Endothelial cell of umbilical vein (primary cell): ENCODE measurements at regions not wholly inside any gene's neighbourhood (a gene's known extent, or its start where the extent isn't known, plus 50 kb on each side); places are given as distances from the start of the nearest gene placed in this dataset.

Experiments used
- BruUV-seq: library from RNA; stranded (reverse); fragments of 400-500 nt; replicated peaks from 2 replicates; lab custom pipeline; 2021; lab: Mats Ljungman, UMichigan
- CTCF ChIA-PET: fragments of 300-600, 350-600 bp; sonication (Branson Sonifier 250); formaldehyde crosslinking; loops from one replicate; lab custom pipeline; 2021; ENCODE audit warnings: antibody characterized with exemption, inconsistent platforms; lab: Charles Lee
- POLR2A ChIA-PET: fragments of 300-600, 350-600 bp; sonication (Branson Sonifier 250); formaldehyde crosslinking; loops from one replicate; lab custom pipeline; 2021; ENCODE audit warnings: antibody characterized with exemption, inconsistent platforms; lab: Charles Lee
- DNase-seq: peaks from one replicate; pipeline ENCODE4 v3.0.0-alpha.2; 2011; ENCODE audit warnings: low read depth, low spot score
- FAIRE-seq: peaks from 2 replicates; lab custom pipeline; 2011; peaks lifted over from hg19 to GRCh38; lab: Jason Lieb, UNC
- H2AFZ ChIP-seq: 2 replicates; pipeline ENCODE4 v1.6.0; 2012; ENCODE audit warnings: low read depth, low read length, control low read depth, inconsistent platforms
- H3K27ac ChIP-seq: 2 replicates; pipeline ENCODE4 v1.5.1; 2011; ENCODE audit warnings: low read depth, mild to moderate bottlenecking, control low read depth, low read length, moderate library complexity; ENCODE audit not compliant: insufficient read depth
- H3K27me3 ChIP-seq, 2 experiments: 2 replicates each; pipeline versions ENCODE4 v1.6.0 to v1.6.1; 2011; ENCODE audit warnings: low read length in 2 of 2, mixed read lengths in 1 of 2; ENCODE audit not compliant: control insufficient read depth in 2 of 2, insufficient read depth in 2 of 2
- H3K36me3 ChIP-seq, 2 experiments: 2 replicates in 1 of 2; 3 replicates in 1 of 2; pipeline ENCODE4 v1.5.1; 2011; ENCODE audit warnings: low read length in 2 of 2, mild to moderate bottlenecking in 1 of 2, moderate library complexity in 1 of 2; ENCODE audit not compliant: control insufficient read depth in 2 of 2, insufficient read depth in 2 of 2; ENCODE audit errors: extremely low read depth in 1 of 2
- H3K4me1 ChIP-seq: 3 replicates; pipeline ENCODE4 v1.5.1; 2011; ENCODE audit warnings: mild to moderate bottlenecking, low read length; ENCODE audit not compliant: control insufficient read depth, insufficient read depth; ENCODE audit errors: extremely low read depth
- H3K4me2 ChIP-seq: 2 replicates; pipeline ENCODE4 v1.6.1; 2011; ENCODE audit warnings: low read length, control low read depth, mixed read lengths; ENCODE audit not compliant: insufficient read depth
- H3K4me3 ChIP-seq, 3 experiments: fragments of 200-600 bp in 1 of 3; sonication (generic), shearing (Covaris generic) in 1 of 3; replicated peaks in 1 of 3; 2 replicates each; pipeline ENCODE4 v1.5.1; 2011 to 2016; ENCODE audit warnings: control low read depth in 3 of 3, low read length in 3 of 3, mild to moderate bottlenecking in 2 of 3, inconsistent platforms in 1 of 3, low read depth in 1 of 3, moderate library complexity in 1 of 3; ENCODE audit not compliant: insufficient read depth in 1 of 3
- H3K79me2 ChIP-seq: 2 replicates; pipeline ENCODE4 v1.6.0; 2012; ENCODE audit warnings: low read length, inconsistent platforms; ENCODE audit not compliant: control insufficient read depth, insufficient read depth
- H3K9ac ChIP-seq: replicated peaks from 2 replicates; pipeline ENCODE3; 2011; ENCODE audit warnings: low read length, control low read depth; ENCODE audit not compliant: insufficient read depth; ENCODE audit errors: extremely low read depth
- H3K9me1 ChIP-seq: replicated peaks from 3 replicates; pipeline ENCODE4 v1.6.0; 2011; ENCODE audit warnings: mild to moderate bottlenecking, low read length; ENCODE audit not compliant: control insufficient read depth, insufficient read depth; ENCODE audit errors: extremely low read depth
- H3K9me3 ChIP-seq: replicated peaks from 2 replicates; pipeline ENCODE4 v1.5.1; 2012; ENCODE audit warnings: low read length, inconsistent platforms; ENCODE audit not compliant: control insufficient read depth, insufficient read depth
- H4K20me1 ChIP-seq: replicated peaks from 2 replicates; pipeline ENCODE3; 2011; ENCODE audit warnings: mild to moderate bottlenecking, low read length; ENCODE audit not compliant: control insufficient read depth, insufficient read depth; ENCODE audit errors: extremely low read depth
- EZH2 ChIP-seq: IDR thresholded peaks from 2 replicates; pipeline ENCODE4 v1.6.1; 2012; ENCODE audit warnings: borderline replicate concordance, low read depth, mild to moderate bottlenecking, moderate library complexity, low read length, inconsistent platforms; ENCODE audit not compliant: severe bottlenecking
- FOS ChIP-seq: IDR thresholded peaks from 2 replicates; pipeline ENCODE4 v1.6.1; 2011; ENCODE audit warnings: mild to moderate bottlenecking, low read length, moderate library complexity, borderline replicate concordance; ENCODE audit not compliant: insufficient read depth
- GATA2 ChIP-seq: IDR thresholded peaks from 2 replicates; pipeline ENCODE4 v1.7.0; 2011; ENCODE audit warnings: low read depth, mild to moderate bottlenecking, moderate library complexity, mixed read lengths, low read length; ENCODE audit not compliant: insufficient read length, insufficient read depth
- JUN ChIP-seq: IDR thresholded peaks from 2 replicates; pipeline ENCODE4 v1.6.1; 2011; ENCODE audit warnings: borderline replicate concordance, low read depth; ENCODE audit not compliant: insufficient read length, insufficient read depth
- MYC ChIP-seq: IDR thresholded peaks from one replicate; pipeline ENCODE4 v1.6.1; 2011; ENCODE audit warnings: mild to moderate bottlenecking, low read depth, low read length
- POLR2A ChIP-seq: IDR thresholded peaks from 2 replicates; pipeline ENCODE4 v1.6.1; 2012; ENCODE audit warnings: low read depth, mild to moderate bottlenecking, control low read depth, low read length
- POLR2AphosphoS5 ChIP-seq: IDR thresholded peaks from 2 replicates; pipeline ENCODE4 v1.6.1; 2012; ENCODE audit warnings: low read depth, mild to moderate bottlenecking, control low read depth, low read length, moderate library complexity; ENCODE audit not compliant: insufficient read depth
- dilution Hi-C: fragments of 300-500 bp; cut with MboI; formaldehyde crosslinking; loops from one replicate; pipeline ENCODE4 v1.15.0; 2019; ENCODE audit warnings: low sequenced_read_pairs; ENCODE audit not compliant: extremely low pct_ligation_motif_present
- intact Hi-C: fragments of 100-400 bp; cut with micrococcal nuclease; formaldehyde crosslinking; loops from one replicate; pipeline ENCODE4 v1.10.0; 2022
- TF ChIP-seq, protein P1 (sequence below): IDR thresholded peaks from 2 replicates; pipeline ENCODE4 v1.6.1; 2011; ENCODE audit not compliant: insufficient read depth, insufficient read length
- TF ChIP-seq, protein P2 (sequence below), 2 donors: IDR thresholded peaks; 1 replicate in 1 of 2; 2 replicates in 1 of 2; pipeline ENCODE4 v1.5.1; 2011; ENCODE audit warnings: low read length in 2 of 2, mild to moderate bottlenecking in 2 of 2, moderate library complexity in 2 of 2, control low read depth in 1 of 2, inconsistent platforms in 1 of 2, low read depth in 1 of 2; ENCODE audit not compliant: insufficient read depth in 1 of 2; ENCODE audit errors: extremely low read depth in 1 of 2

- BruUV-seq = no TSS peak
- no peaks in the 10 kb centered on the region for H3K9me3 ChIP-seq
- no peaks in the 10 kb centered on the region for H3K36me3 ChIP-seq
- H3K9me1 ChIP-seq = no peaks in the 10 kb centered on the region
- no peak overlapping the region for H3K4me3 ChIP-seq
- intact Hi-C loops = no loop called here
- no peaks in the 10 kb centered on the region for H3K79me2 ChIP-seq
- no peak overlapping the region for H3K27ac ChIP-seq
- dilution Hi-C loops = no loop called here
- H3K4me2 ChIP-seq = no peak overlapping the region
- no peak for DNase-seq
- H3K4me1 ChIP-seq = peaks cover 10% of the 10 kb centered on the region
- FAIRE-seq = no peak
- H3K27me3 ChIP-seq = no peaks in the 10 kb centered on the region
- ChIA-PET POLR2A (interaction anchor here (6.1 kb wide), 1 partner anchor 11 kb away, joined by 60 read pairs; a partner anchor contains a TSS), CTCF (interaction anchor here (1.0 to 3.3 kb wide), 5 partner anchors 11 to 70 kb away, joined by 3 to 13 read pairs (median 4); a partner anchor contains a TSS)
- TF ChIP-seq POLR2AphosphoS5 (no peak), FOS (no peak), MYC (no peak), EZH2 (no peak), JUN (no peak), POLR2A (no peak), GATA2 (no peak)
- TF ChIP-seq, protein P1, sequence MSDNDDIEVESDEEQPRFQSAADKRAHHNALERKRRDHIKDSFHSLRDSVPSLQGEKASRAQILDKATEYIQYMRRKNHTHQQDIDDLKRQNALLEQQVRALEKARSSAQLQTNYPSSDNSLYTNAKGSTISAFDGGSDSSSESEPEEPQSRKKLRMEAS = no peak
- TF ChIP-seq, protein P2, sequence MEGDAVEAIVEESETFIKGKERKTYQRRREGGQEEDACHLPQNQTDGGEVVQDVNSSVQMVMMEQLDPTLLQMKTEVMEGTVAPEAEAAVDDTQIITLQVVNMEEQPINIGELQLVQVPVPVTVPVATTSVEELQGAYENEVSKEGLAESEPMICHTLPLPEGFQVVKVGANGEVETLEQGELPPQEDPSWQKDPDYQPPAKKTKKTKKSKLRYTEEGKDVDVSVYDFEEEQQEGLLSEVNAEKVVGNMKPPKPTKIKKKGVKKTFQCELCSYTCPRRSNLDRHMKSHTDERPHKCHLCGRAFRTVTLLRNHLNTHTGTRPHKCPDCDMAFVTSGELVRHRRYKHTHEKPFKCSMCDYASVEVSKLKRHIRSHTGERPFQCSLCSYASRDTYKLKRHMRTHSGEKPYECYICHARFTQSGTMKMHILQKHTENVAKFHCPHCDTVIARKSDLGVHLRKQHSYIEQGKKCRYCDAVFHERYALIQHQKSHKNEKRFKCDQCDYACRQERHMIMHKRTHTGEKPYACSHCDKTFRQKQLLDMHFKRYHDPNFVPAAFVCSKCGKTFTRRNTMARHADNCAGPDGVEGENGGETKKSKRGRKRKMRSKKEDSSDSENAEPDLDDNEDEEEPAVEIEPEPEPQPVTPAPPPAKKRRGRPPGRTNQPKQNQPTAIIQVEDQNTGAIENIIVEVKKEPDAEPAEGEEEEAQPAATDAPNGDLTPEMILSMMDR (IDR thresholded peaks at IDR 0.05; ENCODE audit: extremely low read depth in 1 of 2, insufficient read depth in 1 of 2, low read depth in 1 of 2, low read length in 2 of 2) = no peak
- no peaks in the 10 kb centered on the region for H4K20me1 ChIP-seq
- no peak overlapping the region for H2AFZ ChIP-seq
- H3K9ac ChIP-seq = no peak overlapping the region
These were observed 107.1 kb downstream of the HFE start for GRCh38 chr6:26194329-26194701.
